KMS-11 (cell line): ENCODE measurements at regions not wholly inside any gene's neighbourhood (a gene's known extent, or its start where the extent isn't known, plus 50 kb on each side); places are given as distances from the start of the nearest gene placed in this dataset.

ENCODE experiments used
- H2AFZ ChIP-seq: fragments of 200-600 bp; sonication (generic); 2 replicates; pipeline ENCODE4 v1.6.1; 2016; ENCODE audit warnings: antibody characterized with exemption, mixed run types, low read depth
- H3K27ac ChIP-seq: fragments of 200-600 bp; sonication (generic); 2 replicates; pipeline ENCODE4 v1.6.1; 2016; ENCODE audit warnings: mild to moderate bottlenecking, mixed run types
- H3K27me3 ChIP-seq: fragments of 200-600 bp; sonication (generic); 2 replicates; pipeline ENCODE4 v1.6.1; 2017; ENCODE audit warnings: mild to moderate bottlenecking, low read depth, mixed run types, moderate library complexity; ENCODE audit not compliant: insufficient read depth
- H3K36me3 ChIP-seq: fragments of 200-600 bp; sonication (generic); 2 replicates; pipeline ENCODE4 v1.6.1; 2017; ENCODE audit warnings: mild to moderate bottlenecking, mixed run types; ENCODE audit not compliant: insufficient read depth
- H3K4me1 ChIP-seq: fragments of 200-600 bp; sonication (generic); 2 replicates; pipeline ENCODE4 v1.6.1; 2016; ENCODE audit warnings: mild to moderate bottlenecking, low read depth, mixed run types; ENCODE audit not compliant: poor library complexity, severe bottlenecking
- H3K4me2 ChIP-seq: fragments of 200-600 bp; sonication (generic); 2 replicates; pipeline ENCODE4 v1.7.0; 2016; ENCODE audit warnings: mild to moderate bottlenecking, mixed run types
- H3K4me3 ChIP-seq: fragments of 200-600 bp; sonication (generic); IDR thresholded peaks from 2 replicates; pipeline ENCODE4 v1.6.1; 2017; ENCODE audit warnings: low read depth, low read length, mixed read lengths; ENCODE audit not compliant: insufficient read depth
- H3K79me2 ChIP-seq: fragments of 200-600 bp; sonication (generic); 2 replicates; pipeline ENCODE4 v1.6.1; 2016; ENCODE audit warnings: low read depth, mixed run types; ENCODE audit not compliant: insufficient read depth
- H3K9ac ChIP-seq: fragments of 200-600 bp; sonication (generic); 2 replicates; pipeline ENCODE4 v1.6.1; 2016; ENCODE audit warnings: mild to moderate bottlenecking, mixed run types
- H4K20me1 ChIP-seq: fragments of 200-600 bp; sonication (generic); 2 replicates; pipeline ENCODE4 v1.6.1; 2016; ENCODE audit warnings: mild to moderate bottlenecking, mixed run types; ENCODE audit not compliant: insufficient read depth
- CTCF ChIP-seq: fragments of 200-600 bp; sonication (generic); conservative IDR thresholded peaks from 2 replicates; pipeline ENCODE4 v1.6.1; 2017; ENCODE audit warnings: low read depth, mild to moderate bottlenecking, antibody characterized with exemption, low read length, moderate library complexity, mixed read lengths

GRCh38 chr2:198471291-198471690, 666.9 kb downstream of the PLCL1 start:
- Histone ChIP-seq H4K20me1 (no peaks in the 10 kb centered on the region), H3K27ac (no peak overlapping the region), H3K27me3 (no peaks in the 10 kb centered on the region), H3K36me3 (no peaks in the 10 kb centered on the region; the same call in 1 of the 2 replicates), H3K4me1 (no peaks in the 10 kb centered on the region), H3K79me2 (no peaks in the 10 kb centered on the region), H3K4me3 (no peak overlapping the region), H3K4me2 (no peak overlapping the region), H2AFZ (no peak overlapping the region), H3K9ac (no peak overlapping the region)
- no peak for TF ChIP-seq CTCF

GRCh38 chr2:198468136-198468535, 663.7 kb downstream of the PLCL1 start:
- TF ChIP-seq CTCF, result no peak

GRCh38 chr2:198465970-198466369, 661.6 kb downstream of the PLCL1 start:
- Histone ChIP-seq H3K4me1 (no peaks in the 10 kb centered on the region), H4K20me1 (no peaks in the 10 kb centered on the region), H3K27ac (no peak overlapping the region), H3K27me3 (no peaks in the 10 kb centered on the region), H3K9ac (no peak overlapping the region), H3K36me3 (no peaks in the 10 kb centered on the region), H3K4me2 (no peak overlapping the region), H2AFZ (no peak overlapping the region), H3K79me2 (no peaks in the 10 kb centered on the region), H3K4me3 (no peak overlapping the region)
- TF ChIP-seq CTCF, result no peak

More at GRCh38 chr2:198468136-198468535, 663.7 kb downstream of the PLCL1 start:
- H3K4me3 ChIP-seq, result no peak overlapping the region
- H3K36me3 ChIP-seq, result no peaks in the 10 kb centered on the region
- H2AFZ ChIP-seq, result no peak overlapping the region
- H3K27ac ChIP-seq, result no peak overlapping the region
- no peak overlapping the region for H3K9ac ChIP-seq
- no peaks in the 10 kb centered on the region for H4K20me1 ChIP-seq
- H3K4me1 ChIP-seq, result no peaks in the 10 kb centered on the region
- no peaks in the 10 kb centered on the region for H3K27me3 ChIP-seq
- H3K4me2 ChIP-seq, result no peak overlapping the region
- H3K79me2 ChIP-seq, result no peaks in the 10 kb centered on the region

- TF ChIP-seq CTCF, result no peak
- H4K20me1 ChIP-seq, result no peaks in the 10 kb centered on the region
- H3K79me2 ChIP-seq, result no peaks in the 10 kb centered on the region
- no peak overlapping the region for H3K4me2 ChIP-seq
- no peaks in the 10 kb centered on the region for H3K27me3 ChIP-seq
- no peak overlapping the region for H3K9ac ChIP-seq
- H2AFZ ChIP-seq, result no peak overlapping the region
- H3K4me3 ChIP-seq, result no peak overlapping the region
- H3K27ac ChIP-seq, result no peak overlapping the region
- no peaks in the 10 kb centered on the region for H3K4me1 ChIP-seq
- no peaks in the 10 kb centered on the region for H3K36me3 ChIP-seq
These were observed 652.0 kb downstream of the PLCL1 start for GRCh38 chr2:198456418-198456817.
